ENCODE measurements at regions not wholly inside any gene's neighbourhood (a gene's known extent, or its start where the extent isn't known, plus 50 kb on each side); places are given as distances from the start of the nearest gene placed in this dataset.

DNA sequence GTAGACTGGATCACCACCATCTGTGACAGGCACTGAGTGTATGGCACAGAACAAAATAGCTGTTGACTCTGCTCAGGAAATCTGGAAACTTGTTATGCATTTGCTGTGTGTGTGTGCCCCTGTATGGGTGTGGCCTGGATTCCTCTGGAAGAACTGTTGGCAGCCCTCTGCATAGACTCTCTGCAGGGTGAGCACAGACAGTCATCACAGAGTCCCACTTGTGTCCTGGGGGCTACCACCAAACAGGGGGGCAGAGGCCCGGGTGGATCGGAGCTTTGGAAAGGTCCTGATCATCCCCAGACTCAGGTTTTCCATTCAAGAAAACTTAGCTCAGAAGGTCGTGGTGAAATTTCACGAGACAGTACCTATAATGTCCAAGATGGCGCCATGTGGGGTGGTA, 258.6 kb downstream of the SOX11 start:
- TF ChIP-seq TAF1 (IDR thresholded peaks at IDR 0.05; ENCODE audit: borderline replicate concordance, insufficient read depth, low read length), result no peak
- TF ChIP-seq SIN3A (IDR thresholded peaks at IDR 0.05; ENCODE audit: borderline replicate concordance, insufficient read depth, low read length), result no peak

All from PFSK-1 (cell line).